Anterior cingulate cortex (tissue), 58 donors: ENCODE measurements at regions not wholly inside any gene's neighbourhood (a gene's known extent, or its start where the extent isn't known, plus 50 kb on each side); places are given as distances from the start of the nearest gene placed in this dataset.

ENCODE experiments used
- DNase-seq, 58 donors: peaks; one replicate each; lab custom pipeline; 2025; lab: John Stamatoyannopoulos, UW

GRCh38 chr16:87552072-87552718 lies 50.1 kb upstream of the JPH3 start:
- no peak for DNase-seq

- DNase-seq: no peak
Observed at GRCh38 chr16:87551487-87551886, 50.8 kb upstream of the JPH3 start.

GRCh38 chr16:87550495-87550961 lies 51.8 kb upstream of the JPH3 start:
- peak in 10 of 58 donors; percentile 2 to 43 (median 22) for DNase-seq

GRCh38 chr16:87549627-87550494 lies 52.4 kb upstream of the JPH3 start:
- DNase-seq: no peak

GRCh38 chr16:87548046-87548445 lies 54.3 kb upstream of the JPH3 start:
- DNase-seq: no peak

- DNase-seq: no peak
Observed at GRCh38 chr16:87543436-87544191, 50.8 kb upstream of the ZCCHC14 start.

- no peak for DNase-seq
Observed at GRCh38 chr16:87542531-87543102, 49.8 kb upstream of the ZCCHC14 start.
